Activated CD8-positive, alpha-beta memory T cell treated with anti-CD3 and anti-CD28 coated beads for 1 hour (primary cell): ENCODE measurements at regions not wholly inside any gene's neighbourhood (a gene's known extent, or its start where the extent isn't known, plus 50 kb on each side); places are given as distances from the start of the nearest gene placed in this dataset.
"Not testable (repeated sequence)": the region's sequence is repeated elsewhere in the genome, so short reads cannot be mapped to it uniquely, and the experiment has no call there.

Experiments used
- DNase-seq, 2 donors: peaks; one replicate each; pipeline ENCODE4 v3.0.0-alpha.2; 2020; ENCODE audit warnings: low read depth in 1 of 2; ENCODE audit errors: extremely low read depth in 1 of 2

DNA sequence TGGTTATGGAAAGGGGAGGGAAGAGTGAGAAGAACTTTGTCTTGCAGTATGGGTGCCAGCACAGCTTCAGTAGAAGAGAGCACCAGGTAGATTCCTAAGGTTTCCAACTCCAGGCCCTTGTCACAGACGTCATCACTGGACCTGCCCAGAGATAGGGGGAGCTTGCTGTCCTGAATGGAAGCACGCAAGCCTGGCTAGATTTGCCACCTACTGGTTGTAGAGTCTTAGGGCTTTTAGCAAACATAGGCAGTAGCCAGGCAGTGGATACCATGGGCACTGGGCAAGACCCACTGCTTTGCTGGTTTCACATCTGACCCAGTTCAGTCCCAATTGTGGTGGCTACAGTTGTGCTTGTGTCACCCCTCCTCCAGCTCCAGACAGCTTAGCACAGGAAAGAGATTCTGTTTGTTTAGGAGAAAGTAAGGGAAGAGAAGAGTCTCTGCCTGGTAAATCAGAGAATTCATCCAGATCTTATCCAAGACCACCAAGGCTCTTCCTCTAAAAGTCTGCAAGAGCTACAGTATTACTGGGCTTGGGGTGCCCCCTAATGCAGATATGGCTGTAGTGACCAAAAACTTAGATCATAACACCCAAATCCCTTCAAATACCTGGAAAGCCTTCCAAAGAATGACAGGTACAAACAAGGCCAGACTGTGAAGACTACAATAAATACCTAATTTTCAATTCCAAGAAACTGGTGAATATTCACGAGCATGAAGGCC, 158.9 kb downstream of the HINT1 start:
- DNase-seq, result no peak

DNA sequence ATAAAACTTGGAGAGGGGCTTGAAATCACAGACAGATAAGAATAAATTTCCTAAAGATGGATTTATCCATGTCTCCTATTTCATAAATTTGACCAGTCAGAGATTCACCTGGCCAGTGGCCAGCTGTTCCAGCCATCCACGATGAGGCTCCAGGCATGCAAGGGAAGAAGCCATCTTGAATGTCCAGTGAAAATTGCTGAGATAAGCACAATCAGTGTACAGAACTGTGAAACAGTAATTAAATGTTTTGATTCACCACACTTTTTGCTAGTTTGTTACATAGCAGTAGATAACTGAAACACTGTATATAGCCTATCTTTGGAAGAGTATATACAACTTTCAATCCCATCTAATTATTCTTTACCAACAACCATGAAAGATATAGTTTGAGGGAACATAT, 163.5 kb downstream of the HINT1 start:
- no peak for DNase-seq

DNA sequence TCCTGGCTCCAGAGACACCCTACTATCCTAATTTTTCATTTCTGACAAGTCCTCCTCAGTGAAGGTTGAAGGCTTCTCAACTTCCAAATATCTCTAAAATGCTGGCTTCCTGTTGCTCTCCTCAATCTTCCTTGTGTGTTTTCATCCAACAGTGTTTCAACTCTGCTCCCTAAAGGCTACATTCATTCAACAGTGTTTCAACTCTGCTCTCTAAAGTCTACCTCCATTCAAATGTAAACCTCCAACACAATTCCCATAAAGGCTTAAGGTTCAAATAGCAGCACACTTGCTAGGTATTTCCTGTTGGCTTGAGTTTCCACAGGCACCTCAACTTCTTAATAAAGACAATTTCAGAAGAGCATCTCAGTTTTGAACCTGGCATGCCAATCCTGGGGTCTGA, 164.8 kb downstream of the HINT1 start:
- DNase-seq, result no peak

DNA sequence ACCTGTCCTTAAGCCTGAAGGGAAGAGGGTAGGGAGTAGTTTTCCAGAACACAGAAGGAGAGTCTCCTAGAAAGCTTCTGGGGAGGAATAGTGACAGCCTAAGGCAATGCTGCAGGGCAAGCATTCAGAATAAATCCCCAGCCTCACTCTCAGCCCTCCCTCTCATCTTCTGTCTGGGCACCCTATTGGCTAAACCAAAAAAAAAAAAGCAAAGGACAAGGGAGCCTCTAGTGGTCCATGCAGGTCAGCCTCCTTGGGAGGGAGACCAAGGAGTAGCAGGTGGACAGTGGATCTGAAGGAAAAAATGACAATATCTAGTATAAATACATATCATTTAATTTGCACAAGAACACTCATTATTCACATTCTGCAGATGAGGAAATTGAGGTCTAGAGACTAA, 168.3 kb downstream of the HINT1 start:
- DNase-seq, result not testable (repeated sequence)

DNA sequence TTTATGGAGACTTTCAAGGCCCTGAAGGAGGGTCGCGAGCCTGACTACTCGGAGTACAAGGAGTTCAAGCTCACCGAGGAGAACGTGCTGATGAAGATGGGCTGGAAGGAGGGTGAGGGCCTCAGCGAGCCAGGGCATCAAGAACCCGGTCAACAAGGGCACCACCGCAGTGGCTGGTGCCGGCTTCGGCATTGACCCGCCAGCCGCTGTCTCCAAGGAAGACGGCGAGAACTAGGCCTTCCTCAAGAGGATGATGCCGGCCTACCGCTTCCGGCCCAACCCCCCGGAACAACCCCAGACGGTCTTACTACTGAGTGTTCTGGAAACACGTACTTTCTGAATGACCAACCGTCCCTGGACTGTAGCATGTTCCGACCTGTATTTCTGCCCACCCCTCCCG, 169.2 kb downstream of the HINT1 start:
- DNase-seq, result no peak

DNA sequence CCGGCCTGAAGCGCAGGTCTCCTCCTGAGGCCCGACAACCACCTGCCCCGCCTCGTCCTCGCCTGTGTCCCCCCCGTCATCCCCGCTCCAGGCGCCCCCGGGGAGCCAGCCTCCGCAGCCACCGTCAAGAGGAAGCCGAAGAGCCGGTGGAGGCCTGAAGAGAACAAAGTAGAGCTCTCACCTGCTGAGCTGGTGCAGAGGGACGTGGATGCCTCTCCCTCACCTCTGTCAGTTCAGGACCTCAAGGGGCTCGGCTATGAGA, 169.9 kb downstream of the HINT1 start:
- no peak for DNase-seq

DNA sequence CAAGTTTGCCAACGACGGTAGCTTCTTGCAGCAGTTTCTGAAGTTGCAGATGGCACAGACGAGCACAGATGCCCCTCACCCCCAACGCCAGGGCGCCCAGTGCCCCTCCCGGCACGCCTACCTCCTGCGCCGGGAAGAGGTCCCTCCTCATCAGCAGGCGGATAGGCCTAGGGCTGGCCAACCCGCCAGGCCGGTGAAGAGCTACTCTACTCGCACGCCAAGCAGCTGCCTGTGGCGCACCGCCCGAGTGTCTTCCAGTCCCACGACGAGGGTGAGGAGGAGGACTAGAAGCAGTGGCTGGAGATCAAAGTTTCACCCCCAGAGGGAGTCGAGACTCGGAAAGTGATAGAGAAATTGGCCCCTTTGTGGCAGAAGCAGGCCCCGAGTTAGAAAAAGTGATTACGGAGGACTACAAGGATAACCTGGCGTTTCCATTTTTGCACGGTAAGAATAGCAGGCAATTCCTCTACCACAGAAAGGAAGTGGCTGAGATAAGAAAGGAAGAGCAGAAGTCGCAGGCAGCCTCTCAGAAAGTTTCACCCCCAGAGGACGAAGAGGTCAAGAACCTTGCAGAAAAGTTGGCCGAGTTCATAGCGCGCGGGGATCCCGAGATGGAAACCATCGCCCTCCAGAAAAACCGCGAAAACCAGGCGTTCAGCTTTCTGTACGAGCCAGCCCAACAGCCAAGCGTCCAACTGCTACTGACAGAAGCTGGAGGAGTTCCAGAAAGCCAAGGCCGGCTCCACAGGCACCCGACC, 170.4 kb downstream of the HINT1 start:
- DNase-seq, result no peak

DNA sequence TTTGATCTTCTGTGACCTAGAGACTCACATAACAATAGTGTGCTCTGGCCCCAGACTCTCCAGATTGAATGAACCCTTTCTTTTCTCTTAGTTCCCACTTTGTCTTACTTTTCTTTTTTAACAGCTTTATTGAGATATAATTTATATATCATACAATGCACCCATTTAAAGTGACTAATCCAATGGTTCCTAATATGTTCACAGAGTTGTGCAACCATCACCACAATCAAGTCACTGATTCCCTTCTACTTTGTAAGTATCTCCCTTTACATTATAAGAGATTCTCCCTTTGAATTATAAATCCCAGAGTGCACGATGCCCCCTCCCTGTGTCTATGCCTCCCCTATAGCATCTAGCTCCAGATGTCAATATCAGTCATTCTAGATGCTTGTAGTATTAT, 172.4 kb downstream of the HINT1 start:
- DNase-seq, result no peak

DNA sequence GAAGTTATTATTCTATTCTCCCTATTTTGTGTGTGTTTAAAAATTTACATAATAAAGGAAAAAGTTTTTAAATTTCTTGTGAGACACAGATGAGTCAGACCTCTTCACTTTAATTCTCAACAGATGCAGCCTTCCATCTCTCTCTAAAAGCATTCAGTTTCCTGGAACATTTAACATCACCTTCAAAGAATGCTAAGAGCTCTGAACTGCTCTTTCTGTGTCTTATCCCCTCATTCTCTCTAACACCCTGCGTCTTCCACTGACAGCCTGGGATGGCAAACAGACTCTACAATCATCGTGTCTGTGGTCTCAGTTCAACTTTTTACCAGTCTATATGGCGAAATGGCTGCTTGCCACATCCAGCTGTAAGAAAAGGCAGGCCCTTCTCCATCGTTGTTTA, 173.0 kb downstream of the HINT1 start:
- no peak for DNase-seq

DNA sequence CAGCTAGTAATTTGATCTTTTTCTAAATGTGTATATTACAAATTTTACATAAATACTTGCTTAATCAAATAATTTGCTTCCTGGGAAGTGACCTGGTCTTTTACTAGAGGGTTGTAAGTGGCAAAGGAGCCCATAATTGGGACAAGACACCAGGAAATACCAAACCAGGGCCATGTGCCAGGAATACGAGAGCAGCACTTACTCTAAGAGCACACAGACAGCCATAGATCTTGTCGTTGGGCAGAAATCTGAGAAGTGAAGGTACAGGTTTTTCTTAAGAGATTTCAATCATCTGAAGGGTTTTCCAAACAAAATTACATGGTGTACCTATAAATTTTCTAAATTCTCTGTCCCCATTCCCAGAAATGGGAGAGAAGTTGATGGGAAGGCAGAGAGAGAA, 179.3 kb downstream of the HINT1 start:
- no peak for DNase-seq

DNA sequence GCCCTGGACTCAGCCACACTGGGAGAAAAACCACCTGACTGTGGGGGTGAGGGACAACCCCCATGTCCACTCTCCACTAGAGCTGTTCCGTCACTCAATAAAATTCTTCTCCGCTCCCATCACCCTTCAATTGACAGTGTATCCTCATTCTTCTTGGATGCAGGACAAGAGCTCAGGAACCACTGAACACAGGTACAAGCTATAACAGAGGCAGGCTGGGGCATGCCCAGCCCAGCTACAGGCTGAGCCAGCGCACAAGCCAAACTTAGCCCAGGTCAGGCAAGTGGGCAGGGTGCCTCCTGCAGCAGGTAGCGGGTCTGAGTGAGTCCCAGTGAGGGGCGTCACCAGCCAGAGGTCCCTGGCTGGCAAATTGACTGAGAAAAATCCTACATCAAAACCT, 183.4 kb downstream of the HINT1 start:
- DNase-seq, result no peak

DNA sequence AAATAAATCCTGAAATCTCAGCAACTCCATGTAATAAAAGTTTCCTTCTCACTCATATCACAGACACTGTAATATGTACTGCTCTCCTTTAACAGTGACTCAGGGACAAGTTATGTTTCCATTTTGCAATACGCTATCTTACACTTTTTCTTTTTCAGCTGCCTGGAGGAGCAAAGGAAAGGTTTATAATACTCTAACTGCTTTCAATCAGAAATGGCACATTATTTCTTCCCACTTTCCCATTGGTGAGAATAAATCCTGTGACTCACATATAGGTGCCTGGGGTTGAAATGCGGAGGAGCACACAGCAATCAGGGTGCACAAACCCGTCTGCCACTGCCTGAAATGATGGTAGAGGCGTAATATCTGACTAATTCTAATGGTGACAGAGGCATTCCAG, 186.6 kb downstream of the HINT1 start:
- DNase-seq, result no peak

DNA sequence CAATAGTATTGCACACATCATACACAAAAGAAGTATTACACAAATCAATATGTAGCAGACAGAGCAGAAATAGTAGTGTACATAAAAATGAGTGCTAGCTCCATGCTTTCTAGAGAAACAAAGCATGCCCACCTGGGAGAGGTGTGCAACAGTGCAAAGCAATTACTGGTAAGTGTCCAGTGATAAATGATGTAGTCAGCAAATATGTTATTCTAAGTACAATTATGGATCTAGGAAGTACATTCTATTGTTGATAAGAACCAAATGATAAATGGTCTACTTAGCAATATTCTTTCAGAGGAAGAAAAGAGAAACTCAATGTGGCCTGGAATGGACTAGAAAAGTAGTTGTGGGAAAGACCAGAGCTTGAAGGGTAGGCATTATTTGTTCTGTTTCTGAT, 188.6 kb downstream of the HINT1 start:
- DNase-seq, result no peak

DNA sequence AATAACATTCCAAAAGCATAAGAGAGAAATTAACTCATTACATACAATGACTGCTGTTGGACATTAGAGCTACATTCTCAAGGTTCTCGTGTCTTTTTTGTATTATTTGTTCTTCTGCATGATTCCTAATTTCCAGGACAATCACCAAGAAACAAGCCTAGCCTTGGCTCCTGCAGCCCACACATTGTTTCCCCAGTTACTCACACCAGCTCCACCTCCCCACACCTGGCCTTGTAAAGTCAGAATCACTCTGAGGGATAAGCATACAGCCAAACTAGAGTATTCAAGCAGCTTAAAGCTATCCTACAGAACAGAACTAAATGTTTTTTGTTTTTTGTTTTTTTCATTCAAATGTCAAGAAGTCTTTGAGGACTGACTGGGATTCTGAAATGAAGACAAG, 189.2 kb downstream of the HINT1 start:
- no peak for DNase-seq

DNA sequence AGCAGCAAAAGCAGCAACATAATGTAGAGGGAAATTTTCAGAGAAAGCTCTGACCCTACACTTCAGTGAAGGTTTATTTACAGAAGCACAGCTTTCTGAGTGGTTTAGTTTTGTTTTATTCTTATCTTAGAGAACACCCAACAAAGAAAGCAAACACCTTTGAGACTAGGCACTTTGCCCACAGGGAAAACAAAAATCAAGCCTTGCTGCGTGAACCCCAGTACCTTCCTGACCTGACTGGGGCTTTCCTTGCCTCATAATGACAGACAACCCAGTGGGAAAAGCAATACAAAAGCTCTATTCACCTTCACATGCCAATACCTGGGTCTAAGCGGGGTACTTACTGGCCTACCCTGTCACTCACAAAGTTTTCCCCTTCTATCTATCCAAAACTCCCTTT, 189.8 kb downstream of the HINT1 start:
- no peak for DNase-seq

DNA sequence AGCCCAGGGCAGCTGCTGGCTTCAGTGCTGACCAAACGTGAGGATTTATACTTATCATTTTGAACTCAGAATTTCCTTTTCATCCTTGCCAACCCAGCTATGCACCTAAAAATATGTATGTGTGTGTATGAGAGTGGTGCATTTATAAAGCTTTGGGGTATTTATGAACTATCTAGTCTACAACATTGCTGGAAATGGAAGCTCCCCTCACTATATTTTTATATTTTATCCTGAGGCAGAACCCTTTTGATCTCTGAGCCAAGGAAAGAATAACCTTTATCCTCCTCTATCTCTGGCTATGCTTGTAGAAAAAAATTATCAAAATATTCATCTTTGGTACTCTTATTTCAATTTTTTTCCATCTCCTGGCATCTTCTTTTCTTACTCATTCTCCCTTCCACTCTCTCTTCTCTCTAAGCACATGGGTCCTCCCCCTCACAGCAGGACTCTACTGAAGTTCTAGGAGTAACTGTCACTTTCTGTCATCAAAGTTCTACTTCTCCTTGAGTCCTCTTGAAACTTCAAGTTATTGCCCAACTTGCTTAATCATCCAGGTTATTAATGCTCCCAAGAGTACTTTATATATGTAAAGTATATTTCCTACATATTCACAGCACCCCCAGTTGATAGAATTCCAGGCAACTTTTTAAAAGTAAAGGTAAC, 190.9 kb downstream of the HINT1 start:
- DNase-seq, result no peak

DNA sequence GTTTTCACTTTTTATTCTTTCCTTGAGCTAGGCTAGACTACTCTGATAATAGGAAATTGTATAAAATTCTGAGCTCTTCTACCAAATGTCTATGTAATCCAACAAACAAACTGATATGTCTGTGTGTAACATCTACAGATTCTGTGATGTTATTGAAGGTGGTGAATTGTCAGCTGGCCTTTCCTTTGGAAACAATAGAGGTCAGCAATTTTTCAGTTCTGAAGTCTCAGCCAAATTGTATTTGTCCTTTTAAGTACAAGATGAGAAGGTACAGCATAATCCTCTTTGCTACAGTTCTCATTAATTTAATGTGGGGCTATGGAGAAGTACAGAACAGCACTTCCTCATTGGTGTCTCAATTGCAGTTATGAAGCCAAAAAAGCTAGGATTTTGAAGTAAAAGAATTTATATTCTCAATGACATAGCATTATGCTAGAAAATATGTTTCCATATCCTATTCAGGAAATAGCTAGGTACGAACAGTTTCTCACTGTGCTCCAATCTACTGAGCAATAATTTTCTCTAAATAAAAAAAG, 198.0 kb downstream of the HINT1 start:
- DNase-seq, result no peak

DNA sequence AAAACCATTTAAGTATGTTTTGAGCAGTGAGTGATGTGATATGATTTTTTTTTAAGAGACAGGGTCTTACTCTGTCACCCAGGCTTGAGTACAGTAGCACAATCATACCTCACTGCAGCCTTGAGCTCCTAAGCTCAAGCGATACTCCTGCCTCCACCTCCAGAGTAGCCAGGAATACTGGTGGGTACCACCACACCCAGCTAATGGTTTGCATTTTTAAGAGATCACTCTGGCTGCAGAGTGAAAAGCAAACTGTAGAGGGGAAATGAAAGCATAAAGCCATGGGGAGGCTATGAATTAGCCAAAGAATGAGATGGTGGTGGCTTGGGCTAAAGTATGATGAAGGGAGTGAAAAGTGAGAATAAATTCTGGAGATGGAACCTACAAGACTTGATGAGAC, 199.1 kb downstream of the HINT1 start:
- no peak for DNase-seq

DNA sequence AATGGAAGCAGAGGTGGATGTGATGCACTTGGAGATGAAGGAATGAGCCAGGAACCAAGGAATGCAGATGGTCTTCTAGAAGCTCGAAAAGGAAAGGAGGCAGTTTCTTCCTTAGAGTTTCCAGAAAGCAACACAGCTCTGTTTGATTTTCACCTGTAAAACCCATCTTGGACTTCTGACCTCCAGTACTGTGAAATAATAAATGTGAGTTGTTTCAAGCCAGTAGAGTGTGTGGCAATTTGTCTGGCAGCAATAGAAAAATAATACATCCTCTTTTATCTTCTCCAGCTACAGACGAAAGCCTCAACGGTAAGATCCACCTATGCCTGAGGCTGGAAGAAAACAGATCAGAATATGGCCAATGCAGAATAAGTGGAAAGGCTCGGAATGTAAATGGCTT, 199.7 kb downstream of the HINT1 start:
- no peak for DNase-seq

DNA sequence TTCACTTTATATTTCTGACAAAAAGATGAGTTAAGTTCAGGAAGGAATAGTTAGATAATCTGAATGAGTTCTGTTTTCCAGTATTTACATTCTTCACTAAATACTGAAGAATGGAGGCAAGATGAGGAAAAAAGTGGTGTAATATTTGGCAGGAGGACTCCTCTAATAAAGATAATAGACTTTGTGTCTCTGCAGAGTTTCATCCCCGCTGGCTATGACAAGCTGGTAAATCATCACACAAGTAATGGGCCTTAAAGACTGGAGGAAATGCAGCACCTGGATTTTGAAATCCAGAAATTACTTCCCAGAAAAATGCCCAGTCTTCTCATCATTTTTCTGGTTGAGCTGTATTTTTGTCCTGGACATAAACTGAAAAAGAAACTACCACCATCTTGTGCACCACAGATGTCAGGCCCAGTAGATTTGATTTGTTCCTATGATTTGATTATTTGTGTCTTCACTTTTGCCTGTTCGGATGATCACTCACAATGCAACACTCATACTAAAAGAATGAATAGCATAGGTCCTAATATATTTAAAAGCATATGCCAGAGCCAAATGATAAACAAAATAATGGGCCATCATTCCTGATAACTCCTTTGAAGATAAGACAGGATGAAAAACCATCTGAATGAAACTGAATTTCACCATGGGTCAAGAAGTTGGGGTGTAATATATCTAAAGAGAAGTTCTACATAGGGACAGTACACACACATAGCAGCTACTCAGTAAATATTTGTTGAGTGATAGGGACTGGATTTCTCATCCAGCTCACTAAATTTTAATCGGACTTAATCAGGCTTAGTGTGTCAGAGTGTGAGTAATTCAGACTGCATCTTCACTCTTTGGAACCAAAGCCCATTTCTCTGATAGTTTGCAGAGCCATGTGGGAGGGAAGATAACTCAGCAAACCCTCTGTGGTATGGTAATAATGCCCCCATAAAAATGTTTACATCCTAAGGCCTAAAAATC, 200.5 kb downstream of the HINT1 start:
- DNase-seq, result no peak

DNA sequence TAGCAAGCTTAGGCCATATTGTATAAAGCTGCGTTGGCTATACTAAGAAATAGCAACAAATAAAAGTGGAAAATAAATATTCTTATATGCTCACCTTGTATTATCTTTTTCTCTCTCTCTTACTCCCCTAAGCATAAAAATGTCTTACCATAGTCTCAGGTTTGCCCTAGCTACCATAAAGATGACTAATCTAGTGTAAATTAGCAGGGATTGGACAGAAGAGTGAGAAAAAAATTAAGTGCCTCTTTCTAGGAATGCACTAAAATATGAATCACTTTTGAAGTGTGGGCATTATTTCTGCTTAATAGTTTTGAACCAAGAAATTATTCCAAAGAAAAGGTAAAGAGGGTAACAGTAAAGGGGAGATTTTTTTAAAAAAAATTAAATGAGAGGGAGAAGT, 201.3 kb downstream of the HINT1 start:
- DNase-seq, result no peak
